K562 (cell line): ENCODE measurements at regions not wholly inside any gene's neighbourhood (a gene's known extent, or its start where the extent isn't known, plus 50 kb on each side); places are given as distances from the start of the nearest gene placed in this dataset.

Experiments used
- CEBPZ ChIP-seq: fragments of 150-350 bp; IDR thresholded peaks from 2 replicates; pipeline ENCODE4 v1.6.1; 2014; ENCODE audit warnings: low read depth, mild to moderate bottlenecking, low read length, borderline replicate concordance
- EZH2 ChIP-seq: IDR thresholded peaks from 2 replicates; pipeline ENCODE4 v1.6.1; 2012; ENCODE audit warnings: low read depth, mild to moderate bottlenecking, inconsistent platforms, low read length, borderline replicate concordance
- HMG20B ChIP-seq: fragments of 250-450 bp; sonication (Bioruptor Pico); IDR thresholded peaks from 2 replicates; pipeline ENCODE4 v1.5.0; 2021; ENCODE audit warnings: mild to moderate bottlenecking
- IRF1 ChIP-seq: sonication (generic); formaldehyde crosslinking; IDR thresholded peaks from 2 replicates; pipeline ENCODE4 v1.8.0; 2022; ENCODE audit warnings: missing genetic modification reagents, mild to moderate bottlenecking, borderline replicate concordance
- POLR2A ChIP-seq: fragments of 450-650 bp; conservative IDR thresholded peaks from 2 replicates; pipeline ENCODE4 v1.6.1; 2016
- THRB ChIP-seq: fragments of 450-650 bp; formaldehyde crosslinking; conservative IDR thresholded peaks from 2 replicates; pipeline ENCODE4 v1.4.0; 2022; ENCODE audit warnings: mild to moderate bottlenecking, missing genetic modification characterization
- ZNF121 ChIP-seq: sonication (generic); formaldehyde crosslinking; conservative IDR thresholded peaks from 2 replicates; pipeline ENCODE4 v1.8.0; 2022; ENCODE audit warnings: missing genetic modification reagents
- ZNF224 ChIP-seq: sonication (generic); formaldehyde crosslinking; IDR thresholded peaks from 2 replicates; pipeline ENCODE4 v1.8.0; 2022; ENCODE audit warnings: mild to moderate bottlenecking, missing genetic modification reagents
- ZNF274 ChIP-seq: IDR thresholded peaks from 2 replicates; pipeline ENCODE4 v1.6.1; 2011; ENCODE audit warnings: low read depth, mild to moderate bottlenecking, low read length, moderate library complexity, borderline replicate concordance
- ZSCAN29 ChIP-seq: fragments of 450-650 bp; IDR thresholded peaks from 2 replicates; pipeline ENCODE4 v1.6.1; 2017

DNA sequence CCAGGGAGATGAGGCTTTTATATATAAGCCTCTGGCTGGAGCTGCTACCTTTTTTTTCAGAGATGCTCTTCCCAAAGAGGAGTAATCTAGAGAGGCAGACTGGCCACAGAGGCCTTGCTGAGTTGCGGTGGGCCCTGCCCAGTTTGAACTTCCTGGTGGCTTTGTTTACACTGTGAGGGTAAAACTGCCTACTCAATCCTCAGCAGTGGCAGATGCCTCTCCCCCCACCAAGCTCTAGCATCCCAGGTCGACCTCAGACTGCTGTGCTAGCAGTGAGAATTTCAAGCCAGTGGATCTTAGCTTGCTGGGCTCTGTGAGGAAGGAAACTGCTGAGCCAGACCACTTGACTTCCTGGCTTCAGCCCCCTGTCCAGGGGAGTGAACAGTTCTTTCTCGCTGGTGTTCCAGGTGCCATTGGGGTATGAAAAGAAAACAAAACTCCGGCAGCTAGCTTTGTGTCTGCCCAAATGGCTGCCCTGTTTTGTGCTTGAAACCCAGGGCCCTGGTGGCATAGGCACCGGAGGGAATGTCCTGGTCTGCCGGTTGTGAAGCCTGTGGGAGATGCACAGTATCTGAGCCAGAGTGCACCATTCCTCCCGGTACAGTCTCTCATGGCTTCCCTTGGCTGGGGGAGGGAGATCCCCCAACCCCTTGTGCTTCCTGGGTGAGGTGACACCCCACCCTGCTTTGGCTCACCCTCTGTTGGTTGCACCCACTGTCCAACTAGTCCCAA lies 219.5 kb upstream of the IZUMO3 start:
- TF ChIP-seq ZNF274, result no peak
- TF ChIP-seq HMG20B (CRISPR knock-in tag), result no peak
- no peak for TF ChIP-seq THRB (CRISPR knock-in tag)
- no peak for TF ChIP-seq IRF1 (CRISPR knock-in tag)
- TF ChIP-seq ZSCAN29, result no peak
- no peak for TF ChIP-seq CEBPZ
- TF ChIP-seq ZNF121 (CRISPR knock-in tag), result no peak
- TF ChIP-seq ZNF224, result no peak
- TF ChIP-seq POLR2A, result no peak
- TF ChIP-seq EZH2, result no peak
